HG03097 (cell line): ENCODE measurements at regions not wholly inside any gene's neighbourhood (a gene's known extent, or its start where the extent isn't known, plus 50 kb on each side); places are given as distances from the start of the nearest gene placed in this dataset.

Experiments
- ATAC-seq: cut with Tn5 transposase; IDR thresholded peaks from one replicate; pipeline ENCODE4 v1.9.1; 2021; ENCODE audit not compliant: unreplicated experiment, low FRiP score

DNA sequence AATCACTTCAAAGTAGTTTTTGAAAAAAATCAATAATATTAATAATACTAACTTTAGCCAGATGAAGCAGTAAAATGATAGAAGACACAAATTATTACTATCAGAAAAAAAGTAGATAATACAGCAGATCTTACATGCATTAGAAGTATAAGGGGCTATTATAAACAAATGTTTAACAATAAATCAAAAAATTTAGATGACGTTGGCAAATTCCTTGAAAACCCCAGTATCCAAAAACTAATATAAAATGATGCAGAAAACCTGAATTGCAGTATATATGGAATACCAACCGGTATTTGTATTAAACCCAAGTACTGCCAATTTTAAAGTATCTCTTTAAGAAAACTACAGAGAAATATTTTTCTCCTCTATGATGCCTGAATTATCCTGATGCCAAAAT, 573.3 kb upstream of the CTNND2 start:
- ATAC-seq: no peak

DNA sequence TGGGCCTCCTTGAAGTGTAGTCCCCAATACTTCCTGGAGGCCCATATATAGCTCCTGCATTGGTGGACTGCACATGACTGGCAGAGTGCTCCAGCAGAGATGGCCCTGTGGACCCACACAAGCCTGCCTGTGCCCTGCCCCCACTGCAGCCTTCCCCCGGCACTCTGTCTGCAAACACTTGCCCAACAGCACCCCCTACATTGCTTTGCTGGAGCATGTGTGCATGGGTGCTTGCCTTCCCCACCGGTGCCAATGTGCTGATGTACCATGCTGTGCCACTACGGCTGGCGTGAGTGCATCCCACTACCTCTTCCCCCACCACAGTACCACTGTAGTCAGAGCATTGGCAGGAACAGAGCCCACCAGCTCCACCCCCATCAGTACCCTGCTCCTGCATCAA, 563.6 kb upstream of the CTNND2 start:
- ATAC-seq: no peak

DNA sequence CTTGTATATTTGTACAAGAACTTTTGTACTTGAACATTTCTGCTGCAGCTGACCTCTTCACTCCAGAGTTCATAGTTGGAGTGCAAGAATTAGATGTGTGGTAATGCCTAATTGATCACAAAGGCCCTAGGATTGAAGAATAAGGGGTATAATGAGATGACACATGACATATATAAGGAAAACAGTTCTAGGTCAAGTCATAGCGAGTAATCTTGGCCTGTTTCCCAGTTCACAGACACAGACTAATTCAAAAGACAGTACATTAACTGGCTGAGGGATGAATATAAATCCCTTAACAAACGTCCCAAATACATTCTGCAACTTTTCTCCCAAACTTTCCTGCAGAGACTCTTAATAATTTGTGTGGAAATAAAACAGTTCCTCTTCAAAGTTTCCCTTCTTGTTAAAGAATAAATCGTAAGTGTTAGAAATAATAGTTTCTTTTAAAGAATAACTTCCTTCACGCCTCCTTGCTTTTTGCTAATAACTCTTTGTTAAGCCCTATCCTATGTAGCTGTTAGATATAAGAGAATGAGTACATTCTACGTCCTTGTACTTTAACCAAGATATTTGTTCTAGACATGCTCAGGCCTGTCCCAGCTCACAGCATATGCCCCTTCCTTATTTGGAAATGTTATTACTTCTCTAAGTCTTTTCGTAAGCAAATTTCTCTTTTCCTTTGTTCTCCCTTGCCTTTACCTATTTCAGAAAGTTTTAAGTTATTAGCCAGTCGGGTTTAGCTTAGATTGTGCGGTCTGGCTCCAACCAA, 556.4 kb upstream of the CTNND2 start:
- no peak for ATAC-seq

DNA sequence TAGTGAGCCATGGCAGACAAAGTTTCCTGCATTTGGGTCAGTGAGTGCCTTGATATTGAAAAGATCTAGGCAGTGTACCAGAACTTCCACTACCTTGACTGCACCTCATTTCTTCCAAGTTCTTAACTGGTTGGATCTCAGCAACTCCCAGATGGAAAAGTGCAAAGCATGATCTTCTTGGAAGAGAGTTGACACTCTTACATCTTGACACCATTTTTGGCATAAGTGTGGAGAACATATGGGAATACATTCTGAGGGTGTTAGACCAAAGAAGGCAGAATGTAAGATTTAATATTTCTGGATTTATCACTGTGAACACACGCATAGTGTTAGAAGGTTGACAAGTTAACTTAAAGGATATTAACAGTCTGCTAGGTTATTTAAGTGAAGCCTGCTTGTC, 555.1 kb upstream of the CTNND2 start:
- ATAC-seq: no peak

DNA sequence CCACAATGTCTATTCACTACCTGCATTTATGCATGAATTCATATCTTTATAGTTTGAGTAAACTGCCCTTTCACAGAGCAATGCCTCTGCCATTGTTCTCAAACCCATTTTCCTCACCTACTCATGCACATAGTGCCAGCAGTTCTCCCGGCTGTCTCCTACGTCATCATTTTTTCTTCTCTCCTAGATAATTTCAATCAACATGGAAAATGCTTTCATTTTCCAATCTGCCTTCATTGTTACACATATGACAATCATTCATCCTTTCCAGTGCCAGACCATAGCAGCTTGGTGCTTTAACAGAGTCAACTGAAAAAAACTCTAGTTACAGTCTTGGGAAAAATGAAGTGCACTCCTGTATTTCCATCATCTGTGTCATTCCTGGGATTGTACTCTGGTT, 514.8 kb upstream of the CTNND2 start:
- ATAC-seq: no peak

DNA sequence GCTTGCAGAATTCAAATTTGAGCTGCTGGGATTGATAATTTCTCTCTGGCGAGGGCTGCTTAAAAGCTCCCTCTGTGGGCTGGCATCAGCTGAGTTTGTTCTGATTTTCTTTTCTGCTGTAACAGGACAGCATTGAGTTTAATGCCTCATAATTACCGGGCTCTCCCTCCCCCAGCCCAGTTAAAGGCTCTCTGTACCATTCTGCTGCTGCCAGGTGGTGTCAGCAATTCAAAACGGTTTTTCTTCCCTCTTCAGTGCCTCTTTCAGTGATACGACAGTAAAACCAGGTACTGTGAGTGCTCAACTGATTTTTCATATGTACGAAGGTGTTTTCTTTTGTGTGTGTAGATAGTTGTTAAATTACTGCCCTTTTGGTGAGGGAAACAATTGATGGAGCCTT, 509.3 kb upstream of the CTNND2 start:
- ATAC-seq: no peak

DNA sequence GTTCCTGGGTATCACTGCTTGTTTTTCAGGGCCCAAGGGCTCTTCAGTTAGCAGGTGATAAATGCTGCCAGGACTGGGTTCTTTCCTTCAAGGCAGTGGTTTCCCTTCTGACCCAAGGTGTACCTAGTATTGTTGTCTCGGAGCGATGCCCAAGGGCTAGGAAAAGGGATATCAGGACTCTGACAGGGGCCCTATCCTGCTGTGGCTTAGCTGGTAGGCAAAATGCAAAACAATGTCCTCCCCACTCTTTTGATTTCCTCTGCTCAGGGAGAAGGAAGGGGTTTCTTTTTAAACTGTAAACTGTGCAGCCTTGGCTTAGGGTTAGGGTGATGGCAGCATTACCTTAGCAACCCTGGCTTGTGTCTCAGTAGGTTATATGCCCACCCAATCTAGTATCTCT, 508.8 kb upstream of the CTNND2 start:
- no peak for ATAC-seq

DNA sequence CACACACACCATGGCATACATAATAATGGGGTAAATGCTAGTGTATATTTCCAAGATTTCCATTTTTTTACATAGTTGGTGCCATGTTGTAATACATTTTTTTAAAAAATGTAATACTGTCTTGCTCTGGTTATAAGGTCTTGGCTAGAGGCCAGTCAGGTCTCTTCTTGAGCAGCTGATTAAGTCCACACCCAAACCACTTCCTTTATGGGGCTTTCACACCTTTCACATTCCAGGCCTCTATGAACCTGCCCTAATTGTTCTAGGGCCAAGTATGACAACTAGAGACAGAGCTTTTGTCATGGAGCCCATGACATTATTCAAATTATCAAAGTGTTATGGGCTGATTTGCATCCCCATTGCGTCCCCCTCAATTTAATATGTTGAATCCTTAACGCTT, 495.6 kb upstream of the CTNND2 start:
- no peak for ATAC-seq

DNA sequence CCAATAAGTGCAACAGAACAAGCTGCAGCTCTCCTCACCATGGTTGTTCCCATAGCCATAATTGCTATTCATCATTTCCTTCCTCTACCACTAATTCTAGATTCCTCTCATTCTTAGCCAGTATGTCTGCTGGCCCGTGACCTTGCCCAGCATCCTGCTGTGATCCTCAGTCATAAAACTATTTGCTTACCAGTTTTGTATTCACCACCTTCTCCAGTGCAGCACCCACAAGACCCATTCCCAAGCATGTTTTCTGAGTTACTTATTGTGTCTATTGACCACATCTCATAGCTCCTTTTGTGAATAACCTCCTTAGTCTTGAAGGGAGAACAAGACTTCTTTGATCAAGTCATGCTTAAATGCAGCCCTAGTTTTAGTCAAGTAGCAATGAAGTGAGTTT, 488.0 kb upstream of the CTNND2 start:
- ATAC-seq: no peak

DNA sequence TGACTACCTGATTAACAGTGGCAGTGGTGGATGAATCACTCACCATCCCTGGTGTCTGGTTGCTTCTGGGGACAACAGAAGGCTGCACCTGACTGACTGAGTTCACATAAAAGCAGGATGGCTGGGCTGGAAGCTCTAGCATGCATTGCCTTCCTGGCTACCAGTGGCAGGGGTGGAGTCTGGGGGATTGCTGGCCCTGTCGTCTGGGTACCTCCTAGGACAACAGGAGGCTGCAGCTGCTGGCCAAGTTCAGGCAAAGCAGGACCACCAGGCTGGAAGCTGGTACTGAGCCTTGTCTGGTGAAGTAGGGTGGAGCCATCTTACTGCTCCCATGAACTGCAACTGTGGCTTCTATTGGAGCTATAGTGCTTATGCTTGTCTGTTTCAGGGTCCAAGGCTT, 480.8 kb upstream of the CTNND2 start:
- no peak for ATAC-seq

DNA sequence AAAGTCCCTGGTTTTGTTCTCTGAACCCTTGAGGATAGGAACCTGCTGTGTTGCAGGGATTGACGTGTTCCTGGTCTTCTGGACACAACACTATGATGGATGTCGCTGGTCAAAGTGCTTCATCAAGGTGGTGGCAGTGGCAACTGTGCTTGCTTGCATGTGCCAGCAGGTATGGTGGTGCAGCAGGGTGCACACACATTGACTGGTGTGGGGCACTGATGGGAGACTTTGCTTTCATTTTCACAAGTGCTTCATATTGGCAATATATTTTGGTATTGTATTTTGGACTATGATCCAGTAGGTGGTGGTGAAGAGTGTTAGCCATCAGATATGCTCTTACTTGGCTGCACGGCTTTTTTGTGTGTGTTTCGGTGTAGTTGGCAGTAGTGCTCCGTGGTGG, 479.8 kb upstream of the CTNND2 start:
- ATAC-seq: no peak

DNA sequence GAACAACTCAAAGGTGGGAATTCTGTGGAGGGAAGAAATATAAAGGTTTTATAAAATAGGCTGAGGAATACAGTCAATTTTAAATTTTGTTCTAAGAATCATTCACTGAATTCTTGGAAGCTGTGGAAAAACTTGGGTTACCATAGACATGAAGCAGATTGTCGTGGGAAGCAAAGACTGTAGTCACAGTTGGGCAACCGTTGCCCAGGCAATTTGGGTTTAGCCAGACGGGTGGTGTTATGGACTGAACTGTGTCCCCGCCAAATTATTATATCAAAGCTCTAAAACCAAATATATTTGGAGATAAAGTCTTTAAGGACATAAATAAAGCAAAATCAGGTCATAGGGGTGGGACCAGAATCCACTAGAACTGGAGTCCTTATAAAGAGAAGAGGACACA, 463.7 kb upstream of the CTNND2 start:
- ATAC-seq: no peak

DNA sequence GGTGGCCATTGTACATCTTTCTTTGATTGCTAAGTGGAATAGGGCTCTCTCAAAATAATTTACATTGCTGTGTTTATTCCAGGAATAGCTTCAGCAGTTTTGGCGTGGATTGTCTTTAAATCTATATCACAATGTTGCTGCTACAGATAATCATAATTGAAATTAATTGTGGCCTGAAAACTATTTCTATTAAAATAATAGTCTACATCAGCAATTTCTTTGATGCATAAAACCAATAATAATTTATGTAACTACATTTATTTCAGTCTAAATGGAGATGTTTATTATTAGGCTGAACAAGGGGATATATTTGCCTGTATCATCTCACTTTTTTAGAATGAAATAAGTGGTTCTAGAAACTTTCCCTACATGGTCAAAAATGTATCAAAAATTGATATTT, 456.0 kb upstream of the CTNND2 start:
- ATAC-seq: no peak

DNA sequence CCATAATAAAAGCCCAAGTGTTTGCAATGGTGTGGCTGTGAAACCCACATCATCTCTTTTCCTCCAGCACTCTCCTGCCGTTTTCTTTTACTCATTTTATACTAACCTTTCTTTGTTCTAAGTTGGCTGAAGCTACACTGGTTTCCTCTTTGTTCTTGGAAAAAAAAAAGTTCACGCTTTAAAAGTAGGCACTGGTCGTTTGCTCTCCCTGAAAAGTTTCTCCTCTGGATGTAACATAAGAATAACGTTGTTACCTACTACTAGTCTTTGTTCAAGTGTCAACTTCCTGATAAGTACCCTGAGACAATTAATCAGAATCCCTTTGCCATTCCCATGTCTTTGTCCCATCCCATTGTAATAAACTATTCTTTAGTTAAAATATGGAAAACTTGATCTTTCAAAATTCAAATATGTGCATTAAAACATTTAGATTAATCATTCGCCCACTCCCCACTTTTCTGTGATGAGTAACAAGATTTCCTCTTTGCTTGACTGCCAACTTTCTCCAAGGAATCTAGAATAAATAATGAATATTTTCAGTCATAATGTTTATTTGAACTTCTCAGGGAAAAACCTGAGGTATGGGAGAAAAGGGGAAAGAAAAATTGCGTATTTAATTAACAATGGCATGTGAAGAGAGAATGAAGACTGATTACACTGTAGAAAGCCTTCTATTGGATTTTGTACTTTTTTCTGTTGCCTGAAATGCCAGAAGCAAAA, 454.3 kb upstream of the CTNND2 start:
- ATAC-seq: no peak

DNA sequence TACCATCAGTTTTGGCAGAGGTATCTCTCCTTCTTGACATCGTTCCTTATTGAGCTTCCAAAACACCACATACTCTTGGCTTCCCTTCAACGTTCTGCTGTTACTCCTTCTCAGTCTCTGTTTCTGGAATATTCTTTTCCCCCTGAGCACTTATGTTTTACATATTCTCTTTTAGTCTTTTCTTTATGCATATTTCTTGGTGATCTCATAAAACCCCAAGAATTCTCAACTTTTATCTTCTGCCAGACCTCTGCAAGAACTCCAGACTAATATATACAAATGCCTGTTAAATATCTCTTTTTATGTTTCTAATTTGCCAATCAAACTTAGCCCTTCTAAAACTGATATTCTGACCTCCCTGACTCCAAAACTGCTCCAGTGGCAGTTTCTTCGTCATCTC, 453.4 kb upstream of the CTNND2 start:
- ATAC-seq: no peak

DNA sequence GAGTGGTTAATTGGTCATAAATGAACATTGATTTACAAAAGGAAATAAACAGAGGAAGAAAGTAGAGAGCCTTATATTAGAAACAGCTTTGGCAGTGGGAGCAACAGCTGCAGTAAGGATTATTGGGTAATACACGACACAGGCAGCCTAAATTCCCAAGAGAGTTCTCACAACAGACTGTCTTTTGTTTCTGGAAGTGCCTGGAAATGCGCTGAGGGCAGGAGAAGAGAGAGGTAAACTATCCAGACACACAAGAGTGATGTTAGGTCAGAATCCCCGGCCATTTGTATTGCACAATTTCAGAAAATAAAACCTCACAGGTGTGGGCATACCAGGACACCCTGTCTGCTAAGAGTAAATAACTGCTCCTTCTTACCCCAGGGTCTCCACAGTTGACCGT, 450.4 kb upstream of the CTNND2 start:
- no peak for ATAC-seq

DNA sequence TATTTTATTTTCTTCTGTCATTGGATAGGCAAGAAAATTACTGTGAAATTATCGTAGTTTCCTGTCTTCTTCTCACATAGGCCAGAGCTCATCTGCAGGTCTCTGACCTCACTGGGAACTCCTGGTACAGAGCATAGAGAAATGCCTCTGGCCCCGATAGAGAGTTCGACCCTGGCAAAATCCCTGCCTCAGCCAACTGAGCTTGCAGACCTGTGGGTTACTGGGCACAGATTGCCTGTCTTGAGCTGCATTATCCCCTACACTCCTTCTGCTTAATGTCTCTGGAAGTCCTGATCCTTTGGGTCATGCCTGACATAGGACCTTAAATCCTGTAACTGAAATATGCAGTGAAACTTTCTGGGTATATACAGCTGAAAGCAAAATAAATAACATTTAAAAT, 439.3 kb upstream of the CTNND2 start:
- ATAC-seq: no peak

DNA sequence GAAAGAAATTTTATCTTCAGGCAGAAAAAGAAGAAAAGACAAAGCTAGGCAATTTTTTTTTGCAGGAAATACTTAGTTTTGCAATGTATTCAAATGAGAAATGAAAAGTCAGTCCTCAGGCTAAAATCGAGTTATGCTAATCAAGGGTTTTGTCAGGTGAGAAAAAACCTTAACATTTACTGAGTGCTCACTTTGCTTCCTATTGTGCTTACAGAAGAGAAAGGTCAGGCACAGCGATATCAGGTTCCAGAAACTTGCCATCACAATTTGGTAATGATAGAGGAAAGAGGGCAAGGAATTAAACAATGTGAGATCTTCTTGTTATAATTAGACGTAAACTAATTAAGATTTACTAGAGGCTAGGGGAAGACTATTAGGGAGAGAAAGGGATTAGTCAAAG, 431.7 kb upstream of the CTNND2 start:
- no peak for ATAC-seq

DNA sequence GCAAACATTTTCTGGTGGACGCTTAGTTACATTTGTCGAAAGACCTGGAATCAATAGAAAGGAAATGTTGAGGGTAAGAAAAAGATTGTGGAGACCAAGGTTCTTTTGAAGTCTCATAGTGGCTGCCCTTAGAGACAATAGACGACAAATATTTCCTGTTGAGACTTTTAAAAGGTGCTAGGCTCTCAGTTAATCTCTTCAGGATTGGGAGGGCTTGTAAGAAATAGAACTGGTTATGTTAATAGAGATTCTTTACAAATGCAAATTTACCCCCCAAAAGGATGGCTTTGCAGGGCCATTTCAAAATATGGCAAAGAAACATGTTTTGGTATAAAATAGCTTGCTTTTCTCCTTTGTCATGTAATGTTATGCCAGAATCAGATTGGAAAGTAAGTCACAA, 428.2 kb upstream of the CTNND2 start:
- ATAC-seq: no peak

DNA sequence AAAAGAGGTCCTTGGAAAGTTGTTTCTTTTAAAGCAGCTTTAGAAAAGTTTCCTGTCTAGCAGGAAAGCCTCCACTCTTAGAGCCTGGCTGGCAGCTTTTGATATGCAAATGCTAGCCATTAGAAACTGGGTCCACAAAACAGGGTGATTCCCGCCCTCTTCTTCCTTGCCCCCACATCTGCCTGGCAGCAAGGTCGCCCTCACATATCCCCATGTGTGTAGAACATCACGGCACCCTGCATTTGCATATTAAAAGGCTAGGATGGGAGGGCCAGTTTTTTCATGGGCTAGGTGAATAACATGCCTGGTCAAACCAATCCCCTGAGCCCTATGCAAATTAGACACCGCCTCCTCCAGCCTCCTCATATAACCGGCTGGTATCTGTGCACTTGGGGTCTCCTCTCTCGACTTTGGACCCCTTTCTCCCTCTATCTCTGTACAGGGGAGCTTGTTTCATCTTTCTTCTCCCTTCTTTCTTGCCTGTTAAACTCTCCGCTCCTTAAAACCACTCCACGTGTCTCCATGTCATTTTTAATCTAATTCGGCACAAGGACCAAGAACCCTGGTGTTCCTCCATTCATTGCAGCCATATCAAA, 426.8 kb upstream of the CTNND2 start:
- no peak for ATAC-seq

DNA sequence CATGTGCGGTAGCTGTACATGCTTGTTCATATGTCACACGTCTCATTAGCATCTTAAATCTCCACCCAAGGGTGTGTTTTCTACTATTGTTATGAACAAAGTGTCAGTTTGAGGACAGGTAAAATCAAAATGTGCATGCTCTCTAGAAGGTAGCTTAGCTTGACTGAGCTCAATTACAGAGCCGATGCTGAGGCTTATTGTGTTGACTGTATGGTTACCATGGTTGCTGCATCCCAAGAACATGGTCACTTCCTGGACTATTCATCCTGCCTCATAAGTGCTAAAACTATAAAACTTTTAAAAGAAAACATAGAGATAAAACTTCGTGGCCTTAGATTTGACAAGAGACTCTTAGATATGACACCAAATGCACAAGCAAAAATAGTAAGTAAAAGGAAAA, 426.1 kb upstream of the CTNND2 start:
- ATAC-seq: no peak

DNA sequence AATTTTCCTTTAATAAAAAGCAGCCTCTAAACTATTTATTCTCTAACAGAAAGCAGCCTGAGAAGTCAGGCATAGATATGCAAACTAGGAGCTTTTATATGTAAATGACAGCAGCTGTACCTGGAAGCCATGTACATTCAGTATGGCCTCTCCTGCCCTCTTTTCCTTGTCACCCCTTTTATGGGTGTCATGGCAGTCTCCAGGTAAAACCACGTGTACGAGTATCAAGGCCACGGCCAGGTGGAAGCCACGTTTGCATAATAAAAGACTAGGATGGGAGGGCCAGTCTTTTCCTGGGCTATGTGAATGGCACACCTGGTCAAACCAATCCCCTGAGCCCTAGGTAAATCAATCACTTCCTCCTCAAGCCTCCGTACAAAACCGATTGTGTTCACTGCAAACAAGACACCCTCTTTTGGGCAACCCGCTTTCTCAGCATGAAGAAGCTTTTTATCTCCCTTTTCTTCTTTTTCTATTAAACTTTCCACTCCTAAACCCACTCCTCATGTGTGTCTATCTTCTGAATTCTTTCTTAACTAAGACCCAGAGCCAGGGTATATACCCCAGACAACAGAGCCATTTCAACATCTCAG, 419.5 kb upstream of the CTNND2 start:
- no peak for ATAC-seq
